Common myeloid progenitor, CD34-positive (primary cell): ENCODE measurements at regions not wholly inside any gene's neighbourhood (a gene's known extent, or its start where the extent isn't known, plus 50 kb on each side); places are given as distances from the start of the nearest gene placed in this dataset.
"Not testable (repeated sequence)": the region's sequence is repeated elsewhere in the genome, so short reads cannot be mapped to it uniquely, and the experiment has no call there.

Experiments used
- CTCF ChIA-PET: fragments of 350-600 bp; sonication (Branson Sonifier 250); formaldehyde crosslinking; loops from one replicate; lab custom pipeline; 2021; ENCODE audit warnings: antibody characterized with exemption; lab: Charles Lee
- POLR2A ChIA-PET: fragments of 350-600 bp; sonication (Branson Sonifier 250); formaldehyde crosslinking; loops from one replicate; lab custom pipeline; 2021; ENCODE audit warnings: antibody characterized with exemption; lab: Charles Lee
- DNase-seq, 3 donors: peaks; one replicate each; pipeline versions ENCODE4 v3.0.0 to v3.0.0-alpha.2; 2013
- H3K27ac ChIP-seq, 2 experiments: 1 replicate in 1 of 2; 2 replicates in 1 of 2; pipeline ENCODE4 v1.7.0; 2013; ENCODE audit warnings: inconsistent platforms in 2 of 2, low read length in 2 of 2, mild to moderate bottlenecking in 2 of 2, low read depth in 1 of 2, moderate library complexity in 1 of 2; ENCODE audit not compliant: severe bottlenecking in 2 of 2, insufficient read depth in 1 of 2, poor library complexity in 1 of 2
- H3K27me3 ChIP-seq, 5 experiments: replicated peaks in 2 of 5; 1 replicate in 3 of 5; 2 replicates in 2 of 5; pipeline versions ENCODE4 v1.6.1 to v1.7.0; 2013; ENCODE audit warnings: low read length in 4 of 5, mild to moderate bottlenecking in 2 of 5, moderate library complexity in 2 of 5, inconsistent platforms in 1 of 5; ENCODE audit not compliant: insufficient read depth in 5 of 5, control insufficient read depth in 4 of 5
- H3K36me3 ChIP-seq, 4 experiments: 1 replicate in 2 of 4; 2 replicates in 2 of 4; pipeline versions ENCODE4 v1.6.1 to v1.7.0; 2013; ENCODE audit warnings: low read length in 3 of 4, control low read depth in 1 of 4, mild to moderate bottlenecking in 1 of 4; ENCODE audit not compliant: control insufficient read depth in 4 of 4, insufficient read depth in 4 of 4
- H3K4me1 ChIP-seq, 4 experiments: 1 replicate in 3 of 4; 2 replicates in 1 of 4; pipeline versions ENCODE4 v1.6.1 to v1.7.1; 2013; ENCODE audit warnings: low read length in 3 of 4, mild to moderate bottlenecking in 3 of 4, control low read depth in 1 of 4, inconsistent platforms in 1 of 4, moderate library complexity in 1 of 4; ENCODE audit not compliant: control insufficient read depth in 4 of 4, insufficient read depth in 4 of 4; ENCODE audit errors: control extremely low read depth in 1 of 4
- H3K4me3 ChIP-seq, 7 experiments: 1 replicate in 4 of 7; 2 replicates in 3 of 7; pipeline versions ENCODE4 v1.5.1 to v1.7.0; 2013; ENCODE audit warnings: mild to moderate bottlenecking in 7 of 7, low read length in 6 of 7, moderate library complexity in 6 of 7, inconsistent platforms in 2 of 7, low read depth in 2 of 7, control low read depth in 1 of 7; ENCODE audit not compliant: insufficient read depth in 4 of 7, control insufficient read depth in 1 of 7; ENCODE audit errors: extremely low read depth in 1 of 7
- H3K9me3 ChIP-seq, 5 experiments: 1 replicate in 4 of 5; 2 replicates in 1 of 5; pipeline versions ENCODE4 v1.6.1 to v1.7.1; 2013; ENCODE audit warnings: low read length in 4 of 5, mild to moderate bottlenecking in 2 of 5, inconsistent platforms in 1 of 5, low read depth in 1 of 5, moderate library complexity in 1 of 5; ENCODE audit not compliant: control insufficient read depth in 4 of 5, insufficient read depth in 2 of 5; ENCODE audit errors: control extremely low read depth in 1 of 5
- WGBS: methylation state at CpG from one replicate; pipeline ENCODE4 v1.1.5; 2013; ENCODE audit not compliant: insufficient coverage; 5-methylcytosine and 5-hydroxymethylcytosine counted together

DNA sequence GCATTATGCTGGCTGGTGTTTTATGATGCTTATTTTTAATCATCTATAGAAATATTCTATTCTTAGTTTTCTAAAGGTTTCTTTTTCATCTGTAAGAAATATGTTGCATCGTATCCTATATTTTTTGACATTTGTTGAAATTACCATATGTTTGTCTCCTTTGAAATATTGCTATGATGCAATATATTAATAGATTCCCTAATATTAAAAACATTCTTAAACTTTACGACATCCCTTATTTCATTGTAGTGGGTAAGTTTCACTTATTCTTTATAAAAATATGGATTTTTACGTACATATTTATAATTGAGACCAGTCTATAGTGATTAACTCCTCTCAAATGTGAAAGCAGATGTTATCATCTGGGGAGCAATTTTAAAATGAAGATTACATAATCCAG, 258.2 kb upstream of the DUSP10 start:
- Histone ChIP-seq H3K4me1 (peaks cover 0 to 4% (median 0%) of the 10 kb centered on the region in 4 experiments), H3K4me3 (no peak overlapping the region), H3K9me3 (no peaks in the 10 kb centered on the region), H3K27me3 (no peaks in the 10 kb centered on the region), H3K27ac (no peak overlapping the region), H3K36me3 (no peaks in the 10 kb centered on the region)
- WGBS, result no CpG with 5 or more reads among the region's 3 CpGs
- no peak for DNase-seq
- ChIA-PET CTCF (interaction anchor here (1.6 kb wide), 1 partner anchor 10 kb away, joined by 5 read pairs; no protein-coding TSS in a partner anchor), POLR2A (no interaction called here)

DNA sequence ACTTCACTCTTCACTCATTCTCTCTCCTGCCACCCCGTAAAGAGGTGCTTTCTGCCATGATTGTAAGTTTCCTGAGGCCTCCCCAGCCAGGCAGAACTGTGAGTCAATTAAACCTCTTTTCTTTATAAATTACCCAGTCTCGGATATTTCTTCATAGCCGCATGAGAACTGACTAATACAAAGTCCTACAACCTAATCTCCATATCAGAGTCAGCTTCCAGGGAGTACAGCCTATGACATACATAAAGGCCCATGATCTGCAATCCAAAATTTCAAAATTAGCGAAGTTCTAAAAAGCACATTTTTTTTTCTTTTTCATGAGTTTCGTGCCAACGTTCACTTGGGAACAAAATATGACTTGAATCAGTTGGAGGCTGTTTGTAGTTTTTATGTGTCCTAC, 256.9 kb upstream of the DUSP10 start:
- 97% methylated on average over 3 of the region's 6 CpGs for WGBS
- H3K4me3 ChIP-seq, result no peak overlapping the region
- no peak for DNase-seq
- H3K36me3 ChIP-seq, result no peaks in the 10 kb centered on the region
- peaks cover 0 to 4% (median 2%) of the 10 kb centered on the region in 4 experiments for H3K4me1 ChIP-seq
- ChIA-PET POLR2A (no interaction called here), CTCF (interaction anchor here (1.7 kb wide), 1 partner anchor 10 kb away, joined by 10 read pairs; no protein-coding TSS in a partner anchor)
- no peaks in the 10 kb centered on the region for H3K27me3 ChIP-seq
- no peaks in the 10 kb centered on the region for H3K9me3 ChIP-seq
- no peak overlapping the region for H3K27ac ChIP-seq

DNA sequence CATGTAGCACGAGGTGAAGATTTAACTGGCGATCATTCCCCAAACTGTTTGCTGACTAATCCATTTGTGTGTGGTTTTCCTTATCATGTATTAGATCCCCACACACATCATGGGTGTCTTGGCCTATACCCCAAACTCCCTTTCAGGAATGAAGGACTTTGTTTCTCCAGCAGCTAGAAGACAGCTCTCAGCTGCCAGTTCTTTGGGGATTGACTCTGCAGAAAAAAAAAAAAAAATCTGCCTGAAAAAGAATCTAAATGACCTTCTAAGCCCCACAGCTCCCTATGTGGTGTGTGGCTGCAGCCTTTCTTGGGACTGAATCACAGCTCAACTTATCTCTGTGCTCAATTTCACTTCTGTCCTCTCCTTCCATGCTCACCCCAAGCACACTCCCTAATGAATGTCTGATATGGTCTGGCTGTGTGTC, 256.3 kb upstream of the DUSP10 start:
- Histone ChIP-seq H3K36me3 (no peaks in the 10 kb centered on the region), H3K27ac (no peak overlapping the region), H3K4me1 (peaks cover 0 to 5% (median 2%) of the 10 kb centered on the region in 4 experiments), H3K9me3 (no peaks in the 10 kb centered on the region), H3K4me3 (no peak overlapping the region), H3K27me3 (no peaks in the 10 kb centered on the region)
- CTCF ChIA-PET, result interaction anchor here (1.7 kb wide), 1 partner anchor 11 kb away, joined by 10 read pairs; no protein-coding TSS in a partner anchor
- no CpG with 5 or more reads among the region's 2 CpGs for WGBS
- no peak for DNase-seq
- POLR2A ChIA-PET, result no interaction called here

DNA sequence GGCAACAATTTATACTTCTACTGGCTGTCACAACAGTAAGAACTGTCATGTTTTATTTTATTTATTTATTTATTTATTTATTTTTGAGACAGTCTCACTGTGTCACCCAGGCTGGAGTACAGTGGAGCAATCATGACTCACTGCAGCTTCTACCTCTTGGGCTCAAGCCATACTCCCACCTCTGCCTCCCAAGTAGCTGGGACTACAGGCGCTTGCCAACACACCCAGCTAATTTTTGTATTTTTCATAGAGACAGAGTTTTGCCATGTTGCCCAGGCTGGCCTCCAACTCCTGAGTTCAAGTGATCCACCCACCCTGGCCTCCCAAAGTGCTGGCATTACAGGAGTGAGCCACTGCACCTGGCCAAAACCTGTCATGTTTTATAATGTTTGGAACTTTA, 255.1 kb upstream of the DUSP10 start:
- H3K27ac ChIP-seq, H3K4me1 ChIP-seq, H3K27me3 ChIP-seq, H3K4me3 ChIP-seq, H3K36me3 ChIP-seq, POLR2A ChIA-PET, H3K9me3 ChIP-seq: not testable (repeated sequence)
- CTCF ChIA-PET, result interaction anchor here (1.0 to 1.7 kb wide), 2 partner anchors 12 to 17 kb away, joined by 3 to 10 read pairs; no protein-coding TSS in a partner anchor
- no CpG with 5 or more reads among the region's 1 CpG for WGBS
- peak in 1 of 3 donors; percentile 28 for DNase-seq

DNA sequence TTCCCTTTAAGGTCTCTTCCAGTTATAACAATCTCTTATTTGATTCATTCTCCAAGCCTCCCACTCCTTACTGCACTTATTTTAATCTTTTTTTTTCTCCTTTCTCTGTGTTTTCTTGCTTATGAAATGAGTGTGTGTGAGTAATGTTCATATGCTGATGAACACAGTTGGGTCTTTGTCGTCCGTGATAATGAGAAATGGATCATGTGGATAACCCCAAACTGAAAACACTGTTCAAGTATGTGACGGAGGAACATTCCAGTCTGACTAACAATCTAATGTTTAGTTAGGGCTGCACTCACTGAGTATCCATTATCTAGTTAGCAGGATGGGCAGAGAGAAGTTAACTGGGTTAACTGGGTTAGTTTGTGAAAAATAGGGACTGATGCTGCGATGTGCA, 253.1 kb upstream of the DUSP10 start:
- H3K9me3 ChIP-seq, result no peaks in the 10 kb centered on the region
- no peaks in the 10 kb centered on the region for H3K27me3 ChIP-seq
- H3K4me1 ChIP-seq, result peaks cover 0 to 18% (median 2%) of the 10 kb centered on the region in 4 experiments
- H3K27ac ChIP-seq, result no peak overlapping the region
- H3K36me3 ChIP-seq, result no peaks in the 10 kb centered on the region
- H3K4me3 ChIP-seq, result no peak overlapping the region
- no peak for DNase-seq
- ChIA-PET CTCF (interaction anchor here (0.9 kb wide), 1 partner anchor 246 kb away, joined by 3 read pairs; no protein-coding TSS in a partner anchor), POLR2A (no interaction called here)
- WGBS, result 74% methylated on average over 4 of the region's 4 CpGs

DNA sequence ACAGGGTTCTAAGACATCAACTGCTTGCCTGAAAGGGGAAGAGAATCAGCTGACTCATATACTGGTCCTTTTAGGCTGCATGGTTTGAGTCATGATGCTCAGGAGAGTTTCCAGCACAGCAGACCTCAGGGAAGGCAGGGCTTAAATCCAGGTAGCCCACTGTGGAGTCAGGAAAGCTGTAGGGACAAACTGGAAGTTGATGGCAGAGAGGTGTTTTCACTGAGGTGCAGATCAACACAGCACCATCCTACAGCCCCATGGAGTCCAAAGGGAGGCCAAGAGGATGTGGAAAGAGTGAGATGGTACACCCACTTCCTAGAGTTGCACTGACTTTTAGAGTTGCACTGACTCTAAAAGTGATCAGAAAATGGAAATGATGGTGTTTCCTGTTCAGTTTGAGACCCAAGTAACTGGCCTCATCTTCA, 252.4 kb upstream of the DUSP10 start:
- ChIA-PET POLR2A (no interaction called here), CTCF (interaction anchor here (0.9 kb wide), 1 partner anchor 245 kb away, joined by 3 read pairs; no protein-coding TSS in a partner anchor)
- Histone ChIP-seq H3K9me3 (no peaks in the 10 kb centered on the region), H3K4me1 (peaks cover 0 to 18% (median 2%) of the 10 kb centered on the region in 4 experiments), H3K36me3 (no peaks in the 10 kb centered on the region), H3K27me3 (no peaks in the 10 kb centered on the region), H3K4me3 (no peak overlapping the region), H3K27ac (no peak overlapping the region)
- peak in 2 of 3 donors; percentile 46 to 54 for DNase-seq

DNA sequence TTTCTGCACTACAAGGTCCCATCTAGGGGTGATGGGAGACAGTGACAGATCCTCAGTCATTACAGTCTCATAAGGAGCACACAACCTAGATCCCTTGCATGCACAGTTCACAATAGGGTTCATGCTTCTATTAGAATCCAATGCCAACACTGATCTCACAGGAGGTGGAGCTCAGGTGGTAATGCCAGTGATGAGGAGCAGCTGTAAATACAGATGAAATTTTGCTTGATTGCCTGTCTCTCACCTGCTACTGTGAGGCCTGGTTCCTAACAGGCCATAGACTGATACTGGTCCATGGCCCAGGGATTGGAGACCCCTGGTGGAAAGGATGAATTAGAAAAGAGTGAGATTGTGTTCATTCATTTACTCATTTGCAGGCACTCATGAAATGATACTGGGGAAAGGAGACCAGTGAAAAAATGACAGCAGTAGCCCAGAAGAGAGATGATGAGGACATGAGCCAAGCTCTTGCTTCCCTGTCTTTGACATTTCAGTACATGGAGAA, 251.6 kb upstream of the DUSP10 start:
- no peaks in the 10 kb centered on the region for H3K27me3 ChIP-seq
- peaks cover 0 to 18% (median 2%) of the 10 kb centered on the region in 4 experiments for H3K4me1 ChIP-seq
- H3K27ac ChIP-seq, result no peak overlapping the region
- H3K4me3 ChIP-seq, result no peak overlapping the region
- POLR2A ChIA-PET, result no interaction called here
- no peaks in the 10 kb centered on the region for H3K9me3 ChIP-seq
- DNase-seq, result no peak
- CTCF ChIA-PET, result no interaction called here
- no peaks in the 10 kb centered on the region for H3K36me3 ChIP-seq
